GM12878 (cell line): ENCODE measurements at regions not wholly inside any gene's neighbourhood (a gene's known extent, or its start where the extent isn't known, plus 50 kb on each side); places are given as distances from the start of the nearest gene placed in this dataset.

Source experiments
- ATAC-seq: fragments of 200-7000 bp; cut with Tn5 transposase; 3 replicates; pipeline ENCODE4 v1.9.1; 2020; ENCODE audit warnings: mild to moderate bottlenecking, moderate library complexity
- BruUV-seq: library from RNA; stranded (reverse); fragments of 400-500 nt; replicated peaks from 2 replicates; lab custom pipeline; 2021; lab: Mats Ljungman, UMichigan
- CTCF ChIA-PET: fragments of 300-600 bp; sonication (Branson Sonifier 250); formaldehyde crosslinking; extraction: SDS; loops from one replicate; lab custom pipeline; 2021; ENCODE audit warnings: inconsistent platforms; lab: Yijun Ruan, JAX
- POLR2A ChIA-PET: fragments of 350-600 bp; formaldehyde crosslinking; extraction: SDS; loops from one replicate; lab custom pipeline; 2021; ENCODE audit warnings: inconsistent platforms; lab: Charles Lee
- RAD21 ChIA-PET: fragments of 300-600 bp; sonication (Branson Sonifier 250); formaldehyde crosslinking; loops from one replicate; lab custom pipeline; 2023; ENCODE audit warnings: antibody characterized with exemption; ENCODE audit not compliant: unreplicated experiment; lab: Charles Lee
- SMC1A ChIA-PET: fragments of 300-600 bp; sonication (Branson Sonifier 250); formaldehyde crosslinking; loops from one replicate; lab custom pipeline; 2023; ENCODE audit not compliant: unreplicated experiment, uncharacterized antibody; lab: Charles Lee
- DNase-seq: peaks from one replicate; pipeline ENCODE4 v3.0.0-alpha.2; 2011; ENCODE audit warnings: low read depth, low spot score
- FAIRE-seq: peaks from 3 replicates; lab custom pipeline; 2011; peaks lifted over from hg19 to GRCh38; lab: Jason Lieb, UNC
- H2AFZ ChIP-seq: 2 replicates; pipeline ENCODE4 v1.6.0; 2011; ENCODE audit warnings: low read depth, low read length, control low read depth; ENCODE audit not compliant: control insufficient read depth
- H3K27ac ChIP-seq: 2 replicates; pipeline ENCODE4 v1.5.1; 2011; ENCODE audit warnings: control low read depth; ENCODE audit not compliant: control insufficient read depth, insufficient read depth
- H3K27me3 ChIP-seq, 2 experiments: replicated peaks in 1 of 2; 2 replicates each; pipeline versions ENCODE4 v1.6.0 to v1.6.1; 2011; ENCODE audit warnings: low read length in 1 of 2; ENCODE audit not compliant: control insufficient read depth in 2 of 2, insufficient read depth in 2 of 2
- H3K36me3 ChIP-seq, 2 experiments: 2 replicates each; pipeline ENCODE4 v1.5.1; 2011; ENCODE audit warnings: low read length in 1 of 2; ENCODE audit not compliant: control insufficient read depth in 2 of 2, insufficient read depth in 2 of 2
- H3K4me1 ChIP-seq: 2 replicates; pipeline ENCODE4 v1.6.1; 2011; ENCODE audit warnings: mild to moderate bottlenecking, low read length, moderate library complexity, mixed read lengths; ENCODE audit not compliant: control insufficient read depth, insufficient read depth
- H3K4me2 ChIP-seq: 2 replicates; pipeline ENCODE4 v1.6.0; 2011; ENCODE audit warnings: control low read depth; ENCODE audit not compliant: control insufficient read depth, insufficient read depth
- H3K4me3 ChIP-seq: fragments of 200-600 bp; sonication (generic); 2 replicates; pipeline ENCODE4 v1.5.1; 2016
- H3K79me2 ChIP-seq: 2 replicates; pipeline ENCODE4 v1.6.0; 2011; ENCODE audit warnings: low read length; ENCODE audit not compliant: control insufficient read depth, insufficient read depth
- H3K9ac ChIP-seq: 2 replicates; pipeline ENCODE4 v1.8.0; 2011; ENCODE audit warnings: low read length, control low read depth, mixed read lengths; ENCODE audit not compliant: control insufficient read depth, insufficient read depth
- H3K9me3 ChIP-seq: replicated peaks from 3 replicates; pipeline ENCODE4 v1.5.1; 2011; ENCODE audit warnings: mild to moderate bottlenecking, low read length; ENCODE audit not compliant: control insufficient read depth, insufficient read depth
- H4K20me1 ChIP-seq: 2 replicates; pipeline ENCODE4 v1.6.0; 2011; ENCODE audit not compliant: control insufficient read depth, insufficient read depth
- ASH2L ChIP-seq: fragments of 300-600, 200-600 bp; sonication (generic); IDR thresholded peaks from 2 replicates; pipeline ENCODE4 v1.6.1; 2017; ENCODE audit warnings: low read depth, mild to moderate bottlenecking, borderline replicate concordance
- DPF2 ChIP-seq: fragments of 450-650 bp; IDR thresholded peaks from 2 replicates; pipeline ENCODE4 v1.6.1; 2017; ENCODE audit warnings: mild to moderate bottlenecking
- IKZF1 ChIP-seq: fragments of 450-650 bp; conservative IDR thresholded peaks from 2 replicates; pipeline ENCODE4 v1.6.1; 2017; ENCODE audit warnings: antibody characterized with exemption, mild to moderate bottlenecking
- KDM1A ChIP-seq: fragments of 200-600 bp; sonication (generic); IDR thresholded peaks from 2 replicates; pipeline ENCODE4 v1.6.1; 2016; ENCODE audit warnings: borderline replicate concordance
- MEF2A ChIP-seq: IDR thresholded peaks from 2 replicates; pipeline ENCODE4 v1.6.1; 2011; ENCODE audit warnings: low read depth, mild to moderate bottlenecking, low read length, moderate library complexity; ENCODE audit not compliant: insufficient read depth
- MTA3 ChIP-seq: IDR thresholded peaks from 2 replicates; pipeline ENCODE4 v1.6.1; 2012; ENCODE audit warnings: low read length, inconsistent platforms, borderline replicate concordance
- NFIC ChIP-seq: IDR thresholded peaks from 2 replicates; pipeline ENCODE4 v1.6.1; 2012; ENCODE audit warnings: low read depth, mild to moderate bottlenecking, inconsistent platforms, low read length, moderate library complexity
- RB1 ChIP-seq: fragments of 450-650 bp; formaldehyde crosslinking; IDR thresholded peaks from 2 replicates; pipeline ENCODE4 v1.6.1; 2017; ENCODE audit warnings: mild to moderate bottlenecking, borderline replicate concordance
- SRF ChIP-seq, 2 experiments: IDR thresholded peaks; 2 replicates each; pipeline ENCODE4 v1.6.1; 2011; ENCODE audit warnings: low read depth in 2 of 2, low read length in 2 of 2, mild to moderate bottlenecking in 1 of 2, moderate library complexity in 1 of 2
- TBL1XR1 ChIP-seq: IDR thresholded peaks from 2 replicates; pipeline ENCODE4 v1.6.1; 2012; ENCODE audit warnings: low read depth, low read length, improper control_type of control experiment
- ZNF274 ChIP-seq: IDR thresholded peaks from one replicate; pipeline ENCODE4 v1.8.0; 2011; ENCODE audit not compliant: insufficient read length, insufficient read depth
- WGBS: methylation state at CpG from one replicate; pipeline ENCODE4 v1.1.6; 2016; ENCODE audit warnings: low lambda C conversion rate; ENCODE audit not compliant: insufficient replicate concordance, insufficient coverage; ENCODE audit errors: missing lambda C conversion rate; 5-methylcytosine and 5-hydroxymethylcytosine counted together
- in situ Hi-C: fragments of 300-500 bp; cut with MboI; formaldehyde crosslinking; loops from 9 replicates; pipeline ENCODE4 v1.14.3; 2018; ENCODE audit warnings: mixed read lengths
- intact Hi-C: fragments of 100-400 bp; cut with micrococcal nuclease; formaldehyde crosslinking; loops from one replicate; pipeline ENCODE4 v1.14.2; 2022; ENCODE audit not compliant: unreplicated experiment
- TF ChIP-seq, protein P1 (sequence below): fragments of 450-650 bp; IDR thresholded peaks from 2 replicates; pipeline ENCODE4 v1.6.1; 2017; ENCODE audit warnings: borderline replicate concordance
- TF ChIP-seq, protein P2 (sequence below): fragments of 450-650 bp; IDR thresholded peaks from 2 replicates; pipeline ENCODE4 v1.6.1; 2017; ENCODE audit warnings: mild to moderate bottlenecking, low read depth, inconsistent platforms; ENCODE audit not compliant: poor library complexity, severe bottlenecking
- TF ChIP-seq, protein P3 (sequence below): fragments of 450-650 bp; formaldehyde crosslinking; IDR thresholded peaks from 2 replicates; pipeline ENCODE4 v1.5.0; 2022; ENCODE audit warnings: mild to moderate bottlenecking, missing genetic modification characterization
- TF ChIP-seq, protein P4 (sequence below): fragments of 150-350 bp; IDR thresholded peaks from 2 replicates; pipeline ENCODE4 v1.6.1; 2014; ENCODE audit warnings: mild to moderate bottlenecking, low read depth, low read length

DNA sequence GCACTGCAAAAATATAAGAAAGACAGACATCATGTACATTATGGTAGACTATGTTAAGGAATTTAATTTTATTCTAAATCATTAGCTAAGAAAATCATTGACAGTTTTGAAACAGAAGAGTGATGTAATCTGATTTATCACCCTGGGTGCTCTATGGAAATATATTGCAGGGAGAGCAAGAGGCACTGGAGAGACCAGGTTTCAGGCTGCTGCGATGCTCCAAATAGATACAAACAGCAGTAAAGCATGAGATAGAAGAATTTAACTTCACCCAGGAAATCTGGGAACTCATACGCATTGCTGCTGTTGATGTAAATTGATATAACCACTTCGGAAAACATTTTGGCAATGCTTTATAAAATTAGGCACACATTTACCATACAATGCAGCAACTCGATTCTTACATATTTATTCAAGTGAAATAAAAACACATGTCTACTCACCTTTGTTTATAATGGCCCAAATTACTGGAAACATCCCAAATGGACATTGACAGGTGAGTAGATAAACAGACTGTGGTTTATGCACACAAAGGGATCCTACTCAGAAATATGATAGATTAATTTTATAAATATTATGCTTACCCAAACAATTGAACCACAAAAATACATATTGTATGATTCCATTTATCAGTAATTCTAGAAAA is 535.1 kb upstream of the CHORDC1 start:
- FAIRE-seq (no peak), ATAC-seq (no peak), DNase-seq (no peak)
- WGBS, result 39% methylated on average over 4 of the region's 4 CpGs
- SMC1A ChIA-PET, result no interaction called here
- Histone ChIP-seq H3K4me1 (no peaks in the 10 kb centered on the region), H2AFZ (no peak overlapping the region), H3K36me3 (no peaks in the 10 kb centered on the region), H3K4me2 (no peak overlapping the region), H3K27me3 (no peaks in the 10 kb centered on the region), H3K9me3 (no peaks in the 10 kb centered on the region), H3K27ac (no peak overlapping the region), H4K20me1 (no peaks in the 10 kb centered on the region), H3K4me3 (no peak overlapping the region), H3K9ac (no peak overlapping the region), H3K79me2 (no peaks in the 10 kb centered on the region)
- CTCF ChIA-PET, result no interaction called here
- intact Hi-C loops (no loop called here), in situ Hi-C loops (no loop called here)
- RAD21 ChIA-PET, result no interaction called here
- BruUV-seq, result no TSS peak
- POLR2A ChIA-PET, result no interaction called here
- TF ChIP-seq, protein P1, sequence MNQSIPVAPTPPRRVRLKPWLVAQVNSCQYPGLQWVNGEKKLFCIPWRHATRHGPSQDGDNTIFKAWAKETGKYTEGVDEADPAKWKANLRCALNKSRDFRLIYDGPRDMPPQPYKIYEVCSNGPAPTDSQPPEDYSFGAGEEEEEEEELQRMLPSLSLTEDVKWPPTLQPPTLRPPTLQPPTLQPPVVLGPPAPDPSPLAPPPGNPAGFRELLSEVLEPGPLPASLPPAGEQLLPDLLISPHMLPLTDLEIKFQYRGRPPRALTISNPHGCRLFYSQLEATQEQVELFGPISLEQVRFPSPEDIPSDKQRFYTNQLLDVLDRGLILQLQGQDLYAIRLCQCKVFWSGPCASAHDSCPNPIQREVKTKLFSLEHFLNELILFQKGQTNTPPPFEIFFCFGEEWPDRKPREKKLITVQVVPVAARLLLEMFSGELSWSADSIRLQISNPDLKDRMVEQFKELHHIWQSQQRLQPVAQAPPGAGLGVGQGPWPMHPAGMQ, result no peak
- TF ChIP-seq IKZF1, result no peak
- TF ChIP-seq TBL1XR1, result no peak
- TF ChIP-seq, protein P2, sequence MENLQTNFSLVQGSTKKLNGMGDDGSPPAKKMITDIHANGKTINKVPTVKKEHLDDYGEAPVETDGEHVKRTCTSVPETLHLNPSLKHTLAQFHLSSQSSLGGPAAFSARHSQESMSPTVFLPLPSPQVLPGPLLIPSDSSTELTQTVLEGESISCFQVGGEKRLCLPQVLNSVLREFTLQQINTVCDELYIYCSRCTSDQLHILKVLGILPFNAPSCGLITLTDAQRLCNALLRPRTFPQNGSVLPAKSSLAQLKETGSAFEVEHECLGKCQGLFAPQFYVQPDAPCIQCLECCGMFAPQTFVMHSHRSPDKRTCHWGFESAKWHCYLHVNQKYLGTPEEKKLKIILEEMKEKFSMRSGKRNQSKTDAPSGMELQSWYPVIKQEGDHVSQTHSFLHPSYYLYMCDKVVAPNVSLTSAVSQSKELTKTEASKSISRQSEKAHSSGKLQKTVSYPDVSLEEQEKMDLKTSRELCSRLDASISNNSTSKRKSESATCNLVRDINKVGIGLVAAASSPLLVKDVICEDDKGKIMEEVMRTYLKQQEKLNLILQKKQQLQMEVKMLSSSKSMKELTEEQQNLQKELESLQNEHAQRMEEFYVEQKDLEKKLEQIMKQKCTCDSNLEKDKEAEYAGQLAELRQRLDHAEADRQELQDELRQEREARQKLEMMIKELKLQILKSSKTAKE, result no peak
- TF ChIP-seq KDM1A, result no peak
- TF ChIP-seq RB1, result no peak
- no peak for TF ChIP-seq DPF2
- TF ChIP-seq MTA3, result no peak
- TF ChIP-seq, protein P3, sequence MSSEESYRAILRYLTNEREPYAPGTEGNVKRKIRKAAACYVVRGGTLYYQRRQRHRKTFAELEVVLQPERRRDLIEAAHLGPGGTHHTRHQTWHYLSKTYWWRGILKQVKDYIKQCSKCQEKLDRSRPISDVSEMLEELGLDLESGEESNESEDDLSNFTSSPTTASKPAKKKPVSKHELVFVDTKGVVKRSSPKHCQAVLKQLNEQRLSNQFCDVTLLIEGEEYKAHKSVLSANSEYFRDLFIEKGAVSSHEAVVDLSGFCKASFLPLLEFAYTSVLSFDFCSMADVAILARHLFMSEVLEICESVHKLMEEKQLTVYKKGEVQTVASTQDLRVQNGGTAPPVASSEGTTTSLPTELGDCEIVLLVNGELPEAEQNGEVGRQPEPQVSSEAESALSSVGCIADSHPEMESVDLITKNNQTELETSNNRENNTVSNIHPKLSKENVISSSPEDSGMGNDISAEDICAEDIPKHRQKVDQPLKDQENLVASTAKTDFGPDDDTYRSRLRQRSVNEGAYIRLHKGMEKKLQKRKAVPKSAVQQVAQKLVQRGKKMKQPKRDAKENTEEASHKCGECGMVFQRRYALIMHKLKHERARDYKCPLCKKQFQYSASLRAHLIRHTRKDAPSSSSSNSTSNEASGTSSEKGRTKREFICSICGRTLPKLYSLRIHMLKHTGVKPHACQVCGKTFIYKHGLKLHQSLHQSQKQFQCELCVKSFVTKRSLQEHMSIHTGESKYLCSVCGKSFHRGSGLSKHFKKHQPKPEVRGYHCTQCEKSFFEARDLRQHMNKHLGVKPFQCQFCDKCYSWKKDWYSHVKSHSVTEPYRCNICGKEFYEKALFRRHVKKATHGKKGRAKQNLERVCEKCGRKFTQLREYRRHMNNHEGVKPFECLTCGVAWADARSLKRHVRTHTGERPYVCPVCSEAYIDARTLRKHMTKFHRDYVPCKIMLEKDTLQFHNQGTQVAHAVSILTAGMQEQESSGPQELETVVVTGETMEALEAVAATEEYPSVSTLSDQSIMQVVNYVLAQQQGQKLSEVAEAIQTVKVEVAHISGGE (CRISPR knock-in tag), result no peak
- no peak for TF ChIP-seq ASH2L
- no peak for TF ChIP-seq NFIC
- TF ChIP-seq MEF2A, result no peak
- TF ChIP-seq SRF (IDR thresholded peaks at IDR 0.05; ENCODE audit: low read depth in 2 of 2, low read length in 2 of 2), result no peak
- no peak for TF ChIP-seq ZNF274
- TF ChIP-seq, protein P4, sequence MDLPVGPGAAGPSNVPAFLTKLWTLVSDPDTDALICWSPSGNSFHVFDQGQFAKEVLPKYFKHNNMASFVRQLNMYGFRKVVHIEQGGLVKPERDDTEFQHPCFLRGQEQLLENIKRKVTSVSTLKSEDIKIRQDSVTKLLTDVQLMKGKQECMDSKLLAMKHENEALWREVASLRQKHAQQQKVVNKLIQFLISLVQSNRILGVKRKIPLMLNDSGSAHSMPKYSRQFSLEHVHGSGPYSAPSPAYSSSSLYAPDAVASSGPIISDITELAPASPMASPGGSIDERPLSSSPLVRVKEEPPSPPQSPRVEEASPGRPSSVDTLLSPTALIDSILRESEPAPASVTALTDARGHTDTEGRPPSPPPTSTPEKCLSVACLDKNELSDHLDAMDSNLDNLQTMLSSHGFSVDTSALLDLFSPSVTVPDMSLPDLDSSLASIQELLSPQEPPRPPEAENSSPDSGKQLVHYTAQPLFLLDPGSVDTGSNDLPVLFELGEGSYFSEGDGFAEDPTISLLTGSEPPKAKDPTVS, result no peak
